ENCODE measurements at regions not wholly inside any gene's neighbourhood (a gene's known extent, or its start where the extent isn't known, plus 50 kb on each side); places are given as distances from the start of the nearest gene placed in this dataset.

DNA sequence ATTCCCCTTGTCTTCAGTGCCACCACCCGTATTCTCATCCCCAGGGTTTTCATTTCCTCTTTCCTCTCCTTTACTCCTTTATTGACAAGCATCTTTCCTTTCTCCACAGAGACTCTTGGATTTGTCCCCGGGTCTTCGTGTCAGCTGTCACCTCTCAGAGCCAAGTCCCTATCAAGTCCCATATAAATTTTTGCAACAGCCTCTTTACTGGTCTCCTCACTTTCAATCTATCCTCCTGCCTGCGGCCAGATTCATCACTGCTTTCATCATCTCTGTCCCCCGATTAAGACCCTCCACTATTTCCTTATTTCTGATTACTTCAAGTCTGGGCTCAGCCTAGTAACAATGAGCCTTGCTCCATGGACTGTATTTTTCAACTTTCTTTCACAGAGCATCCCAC lies 113.8 kb downstream of the CTAGE1 start:
- TF ChIP-seq, protein P1, sequence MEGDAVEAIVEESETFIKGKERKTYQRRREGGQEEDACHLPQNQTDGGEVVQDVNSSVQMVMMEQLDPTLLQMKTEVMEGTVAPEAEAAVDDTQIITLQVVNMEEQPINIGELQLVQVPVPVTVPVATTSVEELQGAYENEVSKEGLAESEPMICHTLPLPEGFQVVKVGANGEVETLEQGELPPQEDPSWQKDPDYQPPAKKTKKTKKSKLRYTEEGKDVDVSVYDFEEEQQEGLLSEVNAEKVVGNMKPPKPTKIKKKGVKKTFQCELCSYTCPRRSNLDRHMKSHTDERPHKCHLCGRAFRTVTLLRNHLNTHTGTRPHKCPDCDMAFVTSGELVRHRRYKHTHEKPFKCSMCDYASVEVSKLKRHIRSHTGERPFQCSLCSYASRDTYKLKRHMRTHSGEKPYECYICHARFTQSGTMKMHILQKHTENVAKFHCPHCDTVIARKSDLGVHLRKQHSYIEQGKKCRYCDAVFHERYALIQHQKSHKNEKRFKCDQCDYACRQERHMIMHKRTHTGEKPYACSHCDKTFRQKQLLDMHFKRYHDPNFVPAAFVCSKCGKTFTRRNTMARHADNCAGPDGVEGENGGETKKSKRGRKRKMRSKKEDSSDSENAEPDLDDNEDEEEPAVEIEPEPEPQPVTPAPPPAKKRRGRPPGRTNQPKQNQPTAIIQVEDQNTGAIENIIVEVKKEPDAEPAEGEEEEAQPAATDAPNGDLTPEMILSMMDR (IDR thresholded peaks at IDR 0.05) = no peak
- TF ChIP-seq POLR2A (IDR thresholded peaks at IDR 0.05) = no peak

Data from esophagus squamous epithelium (tissue), 4 donors.